Lower leg skin (tissue), 4 donors: ENCODE measurements at regions not wholly inside any gene's neighbourhood (a gene's known extent, or its start where the extent isn't known, plus 50 kb on each side); places are given as distances from the start of the nearest gene placed in this dataset.

Source experiments
- DNase-seq, 2 donors: peaks; one replicate each; pipeline ENCODE4 v3.0.0-alpha.2; 2019; ENCODE audit warnings: low spot score in 2 of 2
- H3K4me3 ChIP-seq: fragments of 200-600 bp; sonication (generic); 2 replicates; pipeline ENCODE4 v1.5.1; 2017; ENCODE audit warnings: mild to moderate bottlenecking, low read depth; ENCODE audit not compliant: poor library complexity, severe bottlenecking
- POLR2A ChIP-seq, 2 donors: fragments of 450-650 bp; IDR thresholded peaks; one replicate each; pipeline ENCODE4 v1.6.1; 2016 to 2017; ENCODE audit warnings: antibody characterized with exemption in 2 of 2, mild to moderate bottlenecking in 1 of 2, moderate library complexity in 1 of 2
- WGBS, 2 donors: methylation state at CpG; one replicate each; pipeline ENCODE4 v1.1.5; 2018; 5-methylcytosine and 5-hydroxymethylcytosine counted together
- intact Hi-C: fragments of 100-400 bp; cut with DNase I; formaldehyde crosslinking; loops from one replicate; pipeline ENCODE4 v1.15.0; 2023; ENCODE audit warnings: low total_unique reads
- TF ChIP-seq, protein P1 (sequence below), 3 donors: fragments of 450-650 bp; IDR thresholded peaks; one replicate each; pipeline ENCODE4 v1.5.1; 2016; ENCODE audit warnings: antibody characterized with exemption in 3 of 3, mild to moderate bottlenecking in 3 of 3, moderate library complexity in 2 of 3

DNA sequence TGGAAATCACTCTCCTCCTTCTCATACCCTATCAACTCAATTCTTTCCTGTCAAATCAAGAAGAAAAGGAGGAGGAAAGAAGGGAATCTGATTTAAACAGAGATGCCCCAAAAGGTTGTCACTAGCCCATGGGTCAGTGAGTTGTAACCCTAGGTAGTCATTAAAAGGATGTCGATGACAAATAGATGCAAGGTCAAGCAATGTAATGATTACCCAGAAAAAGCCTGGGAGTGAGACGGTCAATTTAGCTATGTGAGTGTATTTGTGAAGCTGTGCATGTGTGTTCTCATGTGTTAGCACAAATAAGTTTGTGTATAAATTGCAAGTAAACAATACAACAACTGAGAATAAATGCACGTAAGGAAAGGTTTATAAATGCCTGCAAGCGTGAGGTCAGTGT lies 190.5 kb upstream of the PMFBP1 start:
- no peak overlapping the region for H3K4me3 ChIP-seq
- WGBS, 2 donors, result 82 to 91% methylated on average over 4 of the region's 4 CpGs
- TF ChIP-seq, protein P1, sequence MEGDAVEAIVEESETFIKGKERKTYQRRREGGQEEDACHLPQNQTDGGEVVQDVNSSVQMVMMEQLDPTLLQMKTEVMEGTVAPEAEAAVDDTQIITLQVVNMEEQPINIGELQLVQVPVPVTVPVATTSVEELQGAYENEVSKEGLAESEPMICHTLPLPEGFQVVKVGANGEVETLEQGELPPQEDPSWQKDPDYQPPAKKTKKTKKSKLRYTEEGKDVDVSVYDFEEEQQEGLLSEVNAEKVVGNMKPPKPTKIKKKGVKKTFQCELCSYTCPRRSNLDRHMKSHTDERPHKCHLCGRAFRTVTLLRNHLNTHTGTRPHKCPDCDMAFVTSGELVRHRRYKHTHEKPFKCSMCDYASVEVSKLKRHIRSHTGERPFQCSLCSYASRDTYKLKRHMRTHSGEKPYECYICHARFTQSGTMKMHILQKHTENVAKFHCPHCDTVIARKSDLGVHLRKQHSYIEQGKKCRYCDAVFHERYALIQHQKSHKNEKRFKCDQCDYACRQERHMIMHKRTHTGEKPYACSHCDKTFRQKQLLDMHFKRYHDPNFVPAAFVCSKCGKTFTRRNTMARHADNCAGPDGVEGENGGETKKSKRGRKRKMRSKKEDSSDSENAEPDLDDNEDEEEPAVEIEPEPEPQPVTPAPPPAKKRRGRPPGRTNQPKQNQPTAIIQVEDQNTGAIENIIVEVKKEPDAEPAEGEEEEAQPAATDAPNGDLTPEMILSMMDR (IDR thresholded peaks at IDR 0.05), result no peak
- TF ChIP-seq POLR2A (IDR thresholded peaks at IDR 0.05), result no peak
- no peak for DNase-seq
- intact Hi-C loops, result no loop called here

DNA sequence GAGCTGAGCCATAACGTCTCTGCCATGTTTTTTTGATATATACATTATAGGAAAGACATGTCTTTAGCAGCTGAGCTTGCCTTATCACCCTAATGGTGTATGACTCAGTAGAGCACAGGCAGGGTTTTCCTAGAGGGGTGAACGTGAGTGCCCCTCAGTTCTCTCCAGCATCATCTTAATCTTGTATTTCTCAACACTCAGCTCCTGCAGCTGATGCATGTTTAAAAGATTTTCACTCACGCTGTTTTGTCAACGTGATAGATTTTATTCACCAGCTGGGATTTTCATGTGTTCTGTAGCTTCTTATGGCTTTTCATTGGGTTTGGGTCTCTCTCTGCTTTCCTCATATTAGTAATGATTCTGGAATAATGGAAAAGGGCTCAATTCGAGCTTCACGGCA lies 186.0 kb upstream of the PMFBP1 start:
- no peak for DNase-seq
- 83 to 84% methylated on average over 6 of the region's 6 CpGs for WGBS, 2 donors
- TF ChIP-seq POLR2A (IDR thresholded peaks at IDR 0.05), result no peak
- TF ChIP-seq, protein P1 (IDR thresholded peaks at IDR 0.05), result no peak
- intact Hi-C loops, result no loop called here
- no peak overlapping the region for H3K4me3 ChIP-seq

DNA sequence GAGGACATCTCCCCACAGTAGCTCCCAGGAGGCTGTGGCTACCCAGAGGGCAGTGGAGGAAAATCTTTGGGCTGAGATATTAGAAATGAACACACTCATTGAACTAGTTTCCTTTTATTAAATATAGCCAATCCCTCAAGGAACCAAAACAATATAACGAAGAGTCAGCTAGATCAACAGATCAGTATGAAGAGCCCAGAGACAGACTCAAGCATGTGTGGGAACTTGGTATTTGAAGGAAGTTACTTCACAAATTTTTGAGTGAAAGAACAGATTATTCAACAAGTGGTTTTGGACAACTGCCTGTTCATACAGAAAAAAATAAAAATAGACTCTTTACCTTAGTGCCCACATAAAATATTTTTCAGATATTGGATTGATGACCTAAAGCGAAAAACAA lies 183.6 kb upstream of the PMFBP1 start:
- no peak overlapping the region for H3K4me3 ChIP-seq
- no peak for DNase-seq
- intact Hi-C loops, result no loop called here
- 80 to 81% methylated on average over 2 of the region's 2 CpGs for WGBS, 2 donors
- TF ChIP-seq POLR2A (IDR thresholded peaks at IDR 0.05), result no peak
- TF ChIP-seq, protein P1 (IDR thresholded peaks at IDR 0.05), result no peak

DNA sequence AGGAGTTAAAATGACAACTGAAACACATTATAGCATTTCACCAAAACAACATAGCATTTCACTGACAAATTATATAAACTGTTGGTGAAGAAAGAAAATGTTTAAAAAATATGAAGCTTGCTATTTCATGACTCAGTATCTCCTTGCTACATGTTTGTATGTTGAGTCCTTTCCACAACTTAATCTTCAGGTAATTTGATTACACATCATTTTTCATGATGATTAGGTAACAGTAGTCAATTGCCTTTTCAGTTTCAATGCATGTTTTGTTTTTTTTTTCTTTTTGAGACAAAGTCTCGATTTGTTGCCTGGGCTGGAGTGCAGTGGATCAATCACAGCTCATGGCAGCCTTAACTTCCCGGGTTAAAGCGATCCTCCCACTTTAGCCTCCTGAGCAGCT lies 177.8 kb upstream of the PMFBP1 start:
- no peak for DNase-seq
- TF ChIP-seq, protein P1 (IDR thresholded peaks at IDR 0.05), result no peak
- no peak for TF ChIP-seq POLR2A (IDR thresholded peaks at IDR 0.05)
- intact Hi-C loops, result no loop called here
- 88 to 89% methylated on average over 3 of the region's 3 CpGs for WGBS, 2 donors
- H3K4me3 ChIP-seq, result no peak overlapping the region

DNA sequence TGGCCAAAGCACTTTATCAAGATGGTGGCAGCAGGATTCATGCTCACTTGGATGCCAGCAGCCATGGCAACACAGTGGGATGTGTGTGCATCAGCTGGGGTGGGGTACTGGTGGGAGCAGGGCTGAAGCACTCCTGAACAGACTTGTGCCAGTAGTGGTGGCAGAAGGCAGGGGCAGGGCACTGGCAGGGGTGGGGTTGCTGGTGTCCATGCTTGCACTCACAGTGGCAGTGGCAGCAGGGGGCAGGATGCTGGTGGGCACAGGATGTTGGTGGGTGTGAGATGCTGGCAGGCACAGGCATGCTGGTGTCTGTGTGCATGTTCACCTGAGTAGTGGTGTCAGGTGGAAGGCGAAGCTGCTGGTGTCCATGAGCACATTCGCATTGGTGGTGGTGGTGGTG lies 161.0 kb upstream of the PMFBP1 start:
- DNase-seq, result no peak
- no peak for TF ChIP-seq POLR2A (IDR thresholded peaks at IDR 0.05)
- TF ChIP-seq, protein P1 (IDR thresholded peaks at IDR 0.05), result no peak
- H3K4me3 ChIP-seq, result no peak overlapping the region
- intact Hi-C loops, result no loop called here
- 98 to 100% methylated on average over 2 of the region's 2 CpGs for whole genome bisulfite sequencing, 2 donors

DNA sequence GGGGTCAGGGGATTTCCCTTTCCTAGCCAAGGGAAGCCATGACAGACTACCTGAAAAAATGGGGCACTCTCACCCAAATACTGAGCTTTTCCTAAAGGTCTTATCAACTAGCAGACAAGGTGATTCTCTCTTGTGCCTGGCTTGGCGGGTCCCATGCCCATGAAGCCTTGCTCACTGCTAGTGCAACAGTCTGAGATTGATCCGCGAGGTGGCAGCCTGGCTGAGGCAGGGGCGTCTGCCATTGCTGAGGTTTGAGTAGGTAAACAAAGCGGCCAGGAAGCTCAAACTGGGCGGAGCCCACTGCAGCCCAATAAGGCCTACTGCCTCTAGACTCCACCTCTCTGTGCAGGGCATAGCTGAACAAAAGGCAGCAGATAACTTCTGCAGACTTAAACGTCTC lies 152.6 kb upstream of the PMFBP1 start:
- DNase-seq, result no peak
- H3K4me3 ChIP-seq, result no peak overlapping the region
- WGBS, 2 donors, result 91 to 98% methylated on average over 7 of the region's 7 CpGs
- TF ChIP-seq, protein P1 (IDR thresholded peaks at IDR 0.05), result no peak
- no peak for TF ChIP-seq POLR2A (IDR thresholded peaks at IDR 0.05)
- intact Hi-C loops, result no loop called here
